Nephron (organoid): ENCODE measurements at regions not wholly inside any gene's neighbourhood (a gene's known extent, or its start where the extent isn't known, plus 50 kb on each side); places are given as distances from the start of the nearest gene placed in this dataset.

Source experiments
- H3K27ac Mint-ChIP-seq, 3 experiments: 2 replicates each; pipeline ENCODE4 v1.8.0; 2020; ENCODE audit warnings: mixed read lengths in 3 of 3, mild to moderate bottlenecking in 2 of 3, moderate library complexity in 1 of 3
- H3K27me3 Mint-ChIP-seq: 2 replicates; pipeline ENCODE4 v1.8.0; 2021; ENCODE audit warnings: low read depth, mild to moderate bottlenecking, moderate library complexity, mixed read lengths
- H3K36me3 Mint-ChIP-seq: 2 replicates; pipeline ENCODE4 v1.8.0; 2020; ENCODE audit warnings: low read depth, mixed read lengths
- H3K4me1 Mint-ChIP-seq: 2 replicates; pipeline ENCODE4 v1.8.0; 2020; ENCODE audit warnings: mixed read lengths
- H3K4me3 Mint-ChIP-seq, 3 experiments: 2 replicates each; pipeline ENCODE4 v1.8.0; 2020; ENCODE audit warnings: mild to moderate bottlenecking in 3 of 3, mixed read lengths in 3 of 3, moderate library complexity in 2 of 3
- H3K9me3 Mint-ChIP-seq: 2 replicates; pipeline ENCODE4 v1.8.0; 2020; ENCODE audit warnings: mixed read lengths
- TF ChIP-seq, protein P1 (sequence below), 3 experiments: fragments of 200-600 bp; sonication (generic); IDR thresholded peaks; one replicate each; pipeline ENCODE4 v1.5.0; 2021; ENCODE audit warnings: antibody characterized with exemption in 3 of 3; ENCODE audit not compliant: unreplicated experiment in 3 of 3

DNA sequence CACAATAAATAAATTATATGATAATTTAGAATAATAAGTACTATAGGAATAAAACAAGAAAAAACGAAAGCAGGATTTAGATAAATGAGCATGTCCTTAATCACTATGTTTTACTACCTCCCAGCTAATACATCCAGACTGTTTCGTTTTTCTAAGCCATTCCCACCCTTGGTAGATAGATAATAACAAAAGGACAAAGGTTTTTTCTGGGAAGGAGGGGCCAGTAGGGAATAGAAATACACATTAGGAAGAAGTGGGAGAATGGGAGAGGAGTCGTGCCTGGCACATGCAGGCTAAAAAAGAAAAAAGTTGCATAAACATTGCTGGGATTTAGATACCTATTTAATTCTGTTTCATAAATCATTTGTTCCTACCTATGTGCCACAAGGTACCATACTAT lies 97.1 kb downstream of the MTX3 start:
- Mint-ChIP-seq H3K27ac (no peak overlapping the region), H3K4me1 (no peaks in the 10 kb centered on the region), H3K4me3 (no peak overlapping the region), H3K9me3 (no peaks in the 10 kb centered on the region), H3K27me3 (peaks cover 7% of the 10 kb centered on the region), H3K36me3 (no peaks in the 10 kb centered on the region)
- TF ChIP-seq, protein P1, sequence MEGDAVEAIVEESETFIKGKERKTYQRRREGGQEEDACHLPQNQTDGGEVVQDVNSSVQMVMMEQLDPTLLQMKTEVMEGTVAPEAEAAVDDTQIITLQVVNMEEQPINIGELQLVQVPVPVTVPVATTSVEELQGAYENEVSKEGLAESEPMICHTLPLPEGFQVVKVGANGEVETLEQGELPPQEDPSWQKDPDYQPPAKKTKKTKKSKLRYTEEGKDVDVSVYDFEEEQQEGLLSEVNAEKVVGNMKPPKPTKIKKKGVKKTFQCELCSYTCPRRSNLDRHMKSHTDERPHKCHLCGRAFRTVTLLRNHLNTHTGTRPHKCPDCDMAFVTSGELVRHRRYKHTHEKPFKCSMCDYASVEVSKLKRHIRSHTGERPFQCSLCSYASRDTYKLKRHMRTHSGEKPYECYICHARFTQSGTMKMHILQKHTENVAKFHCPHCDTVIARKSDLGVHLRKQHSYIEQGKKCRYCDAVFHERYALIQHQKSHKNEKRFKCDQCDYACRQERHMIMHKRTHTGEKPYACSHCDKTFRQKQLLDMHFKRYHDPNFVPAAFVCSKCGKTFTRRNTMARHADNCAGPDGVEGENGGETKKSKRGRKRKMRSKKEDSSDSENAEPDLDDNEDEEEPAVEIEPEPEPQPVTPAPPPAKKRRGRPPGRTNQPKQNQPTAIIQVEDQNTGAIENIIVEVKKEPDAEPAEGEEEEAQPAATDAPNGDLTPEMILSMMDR (IDR thresholded peaks at IDR 0.05; ENCODE audit: unreplicated experiment in 3 of 3) = no peak

DNA sequence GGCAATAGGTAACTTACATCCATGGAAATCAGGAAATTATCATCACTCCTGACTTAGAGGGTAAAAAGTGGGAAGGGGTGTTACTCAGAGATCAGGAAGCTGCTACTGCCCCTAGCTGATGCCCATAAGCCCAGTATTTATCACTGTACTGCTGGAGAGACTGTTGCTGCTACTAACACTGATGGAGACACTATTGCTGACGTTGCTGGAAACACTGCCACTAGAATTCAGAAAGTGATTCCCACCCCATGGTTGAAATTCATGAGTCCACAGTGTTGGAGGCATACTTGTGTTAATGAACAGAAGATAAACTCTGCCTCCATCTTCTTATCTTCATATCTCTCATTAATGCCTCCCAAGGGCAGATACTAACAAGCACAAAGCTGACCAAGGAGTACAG lies 97.6 kb downstream of the MTX3 start:
- no peaks in the 10 kb centered on the region for H3K9me3 Mint-ChIP-seq
- H3K27ac Mint-ChIP-seq = no peak overlapping the region
- no peaks in the 10 kb centered on the region for H3K36me3 Mint-ChIP-seq
- TF ChIP-seq, protein P1 (IDR thresholded peaks at IDR 0.05; ENCODE audit: unreplicated experiment in 3 of 3) = no peak
- no peak overlapping the region for H3K4me3 Mint-ChIP-seq
- H3K27me3 Mint-ChIP-seq = peaks cover 7% of the 10 kb centered on the region
- no peaks in the 10 kb centered on the region for H3K4me1 Mint-ChIP-seq

DNA sequence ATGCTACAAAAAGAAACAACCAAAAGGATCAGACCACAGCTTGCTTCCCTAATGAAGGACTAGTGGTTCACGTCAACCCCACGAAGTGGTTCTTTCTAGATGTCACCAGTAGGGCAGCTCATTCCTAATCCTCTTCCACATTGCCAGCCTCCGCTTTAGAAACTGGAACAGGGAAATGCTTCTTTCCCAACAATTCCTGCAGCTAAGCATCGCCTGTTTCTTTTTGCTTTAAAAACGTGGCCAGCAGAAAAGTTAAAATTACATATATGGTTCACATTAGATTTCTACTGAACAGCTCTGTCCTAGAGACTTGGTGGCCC lies 100.2 kb downstream of the MTX3 start:
- H3K9me3 Mint-ChIP-seq = no peaks in the 10 kb centered on the region
- TF ChIP-seq, protein P1 (IDR thresholded peaks at IDR 0.05; ENCODE audit: unreplicated experiment in 3 of 3) = peak in 1 of 3 experiments; percentile 18
- H3K4me3 Mint-ChIP-seq = no peak overlapping the region
- no peaks in the 10 kb centered on the region for H3K4me1 Mint-ChIP-seq
- peaks cover 22% of the 10 kb centered on the region for H3K27me3 Mint-ChIP-seq
- no peaks in the 10 kb centered on the region for H3K36me3 Mint-ChIP-seq
- no peak overlapping the region for H3K27ac Mint-ChIP-seq

DNA sequence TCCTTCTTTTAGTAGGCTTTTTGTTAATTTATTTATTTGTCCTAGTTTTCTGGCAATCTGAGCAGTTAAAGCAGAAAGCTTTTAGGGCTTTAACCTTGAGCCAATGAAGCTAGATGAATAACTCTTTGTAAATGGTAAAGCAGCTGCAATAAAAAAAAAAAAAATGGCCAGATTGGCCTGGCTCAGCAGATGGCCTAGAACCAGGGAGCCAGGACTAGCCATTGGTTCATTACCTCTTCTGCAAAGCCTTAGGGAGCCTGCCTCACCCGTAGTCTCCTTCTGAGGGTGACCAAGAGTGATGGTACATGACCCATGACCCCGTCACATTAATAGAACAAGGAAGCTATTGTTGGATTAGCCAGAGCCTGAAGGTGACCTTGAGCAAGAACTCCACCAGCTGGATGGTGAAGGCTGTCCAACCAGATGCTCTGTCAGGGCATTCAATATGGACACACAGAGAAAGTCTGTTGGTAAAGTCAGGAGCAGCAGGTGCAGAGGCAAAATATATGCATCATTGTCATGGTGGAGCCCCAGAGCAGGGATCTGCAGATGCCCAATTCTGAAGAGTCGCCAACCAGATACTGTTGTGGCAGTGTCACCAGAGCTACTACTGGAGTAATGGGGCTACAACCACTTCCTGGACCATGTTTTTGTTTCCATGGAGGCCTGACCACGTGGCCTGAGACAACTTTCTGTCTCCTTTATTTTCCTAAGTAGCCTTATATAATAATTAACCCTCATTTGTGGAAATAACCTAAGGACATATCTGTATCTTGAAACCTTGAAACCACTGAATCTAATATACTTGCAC lies 100.7 kb downstream of the MTX3 start:
- Mint-ChIP-seq H3K27me3 (peaks cover 20% of the 10 kb centered on the region), H3K4me3 (no peak overlapping the region), H3K9me3 (no peaks in the 10 kb centered on the region), H3K36me3 (no peaks in the 10 kb centered on the region), H3K27ac (no peak overlapping the region), H3K4me1 (no peaks in the 10 kb centered on the region)
- TF ChIP-seq, protein P1 (IDR thresholded peaks at IDR 0.05; ENCODE audit: unreplicated experiment in 3 of 3) = no peak

DNA sequence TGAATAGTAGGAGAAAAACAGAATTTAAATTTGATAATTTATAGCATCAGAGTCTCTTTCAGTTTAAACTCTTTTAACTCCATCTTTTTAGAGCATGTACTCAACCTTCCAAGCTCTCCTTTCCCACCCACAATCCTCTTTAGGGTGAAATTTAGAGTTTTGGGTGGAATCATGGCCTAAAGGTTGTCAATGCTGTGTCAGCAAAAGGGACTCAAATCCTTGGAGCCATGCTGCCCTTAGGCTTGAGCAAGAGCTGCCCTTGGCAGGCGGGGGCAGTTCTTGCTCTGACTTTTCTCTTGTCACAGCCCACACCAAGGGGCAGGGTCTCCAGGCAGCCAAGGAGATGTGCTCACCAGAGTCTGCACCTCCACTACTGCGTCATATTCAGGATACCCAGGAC lies 102.4 kb downstream of the MTX3 start:
- Mint-ChIP-seq H3K36me3 (no peaks in the 10 kb centered on the region), H3K27me3 (peaks cover 18% of the 10 kb centered on the region), H3K9me3 (no peaks in the 10 kb centered on the region), H3K4me3 (no peak overlapping the region), H3K4me1 (no peaks in the 10 kb centered on the region), H3K27ac (no peak overlapping the region)
- TF ChIP-seq, protein P1 (IDR thresholded peaks at IDR 0.05; ENCODE audit: unreplicated experiment in 3 of 3) = no peak
